Left ventricle myocardium inferior (tissue), 1 donor: ENCODE measurements at regions not wholly inside any gene's neighbourhood (a gene's known extent, or its start where the extent isn't known, plus 50 kb on each side); places are given as distances from the start of the nearest gene placed in this dataset.
A peak's percentile ranks its signal among the peaks of the same experiment; 100 is the strongest.

Experiments used
- DNase-seq: peaks from one replicate; pipeline ENCODE4 v3.0.0-alpha.2; 2020
- H3K27ac ChIP-seq: fragments of 200-600 bp; replicated peaks from 2 replicates; pipeline ENCODE4 v1.8.0; 2021
- H3K27me3 ChIP-seq: fragments of 200-600 bp; 2 replicates; pipeline ENCODE4 v1.8.0; 2021; ENCODE audit warnings: low read depth
- H3K36me3 ChIP-seq: fragments of 200-600 bp; 2 replicates; pipeline ENCODE4 v1.8.0; 2021
- H3K4me1 ChIP-seq: fragments of 200-600 bp; 2 replicates; pipeline ENCODE4 v1.8.0; 2021
- H3K4me3 ChIP-seq: fragments of 200-600 bp; 2 replicates; pipeline ENCODE4 v1.8.0; 2021; ENCODE audit warnings: mild to moderate bottlenecking, moderate library complexity
- H3K9me3 ChIP-seq: fragments of 200-600 bp; replicated peaks from 2 replicates; pipeline ENCODE4 v1.8.0; 2021
- intact Hi-C: fragments of 100-400 bp; cut with micrococcal nuclease; formaldehyde crosslinking; loops from one replicate; pipeline ENCODE4 v1.11.0; 2022
- TF ChIP-seq, protein P1 (sequence below): fragments of 200-600 bp; IDR thresholded peaks from 2 replicates; pipeline ENCODE4 v1.8.0; 2021; ENCODE audit warnings: antibody characterized with exemption, mild to moderate bottlenecking, borderline replicate concordance
- donor health status: DM: no; HTN: yes; CAD: no; lungs with severe emphysema.

DNA sequence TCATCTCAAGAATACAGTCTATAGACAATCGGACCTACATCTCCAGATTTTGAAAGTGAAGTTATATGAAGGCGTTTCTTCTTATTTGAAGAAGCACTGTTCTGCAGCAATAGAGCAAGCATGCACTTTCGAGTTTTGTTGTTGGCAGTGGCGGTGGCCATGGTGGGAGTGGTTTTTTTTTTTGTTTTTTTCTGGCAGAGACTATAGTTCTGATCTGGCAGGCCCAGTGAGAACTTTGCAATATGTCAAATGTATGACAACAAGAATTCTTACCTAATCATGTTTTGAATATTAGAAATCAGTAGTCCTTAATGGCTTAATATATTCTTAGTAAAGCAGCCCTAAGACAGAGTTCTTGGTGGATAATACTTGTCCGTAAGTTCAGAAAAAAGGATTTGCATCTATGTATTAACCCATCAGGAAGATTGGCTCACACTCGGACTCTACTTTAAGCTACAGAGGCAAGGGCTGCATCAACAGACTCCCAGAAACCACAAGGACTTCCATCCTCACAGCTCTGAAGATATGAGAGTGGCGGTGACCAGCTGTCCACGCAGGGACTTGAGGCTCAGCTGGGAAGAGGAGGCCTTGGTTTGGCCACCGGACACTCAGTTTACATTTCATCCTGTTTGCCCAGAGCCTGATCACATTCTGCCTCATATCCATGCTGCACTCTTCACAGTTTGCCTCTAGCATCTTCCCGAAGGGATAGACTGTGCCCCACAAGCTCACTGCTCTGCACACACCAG is 124.1 kb upstream of the THBS1 start:
- DNase-seq, result no peak
- no peaks in the 10 kb centered on the region for H3K27me3 ChIP-seq
- H3K4me3 ChIP-seq, result no peak overlapping the region
- H3K27ac ChIP-seq, result no peak overlapping the region
- no peaks in the 10 kb centered on the region for H3K9me3 ChIP-seq
- intact Hi-C loops, result no loop called here
- TF ChIP-seq, protein P1, sequence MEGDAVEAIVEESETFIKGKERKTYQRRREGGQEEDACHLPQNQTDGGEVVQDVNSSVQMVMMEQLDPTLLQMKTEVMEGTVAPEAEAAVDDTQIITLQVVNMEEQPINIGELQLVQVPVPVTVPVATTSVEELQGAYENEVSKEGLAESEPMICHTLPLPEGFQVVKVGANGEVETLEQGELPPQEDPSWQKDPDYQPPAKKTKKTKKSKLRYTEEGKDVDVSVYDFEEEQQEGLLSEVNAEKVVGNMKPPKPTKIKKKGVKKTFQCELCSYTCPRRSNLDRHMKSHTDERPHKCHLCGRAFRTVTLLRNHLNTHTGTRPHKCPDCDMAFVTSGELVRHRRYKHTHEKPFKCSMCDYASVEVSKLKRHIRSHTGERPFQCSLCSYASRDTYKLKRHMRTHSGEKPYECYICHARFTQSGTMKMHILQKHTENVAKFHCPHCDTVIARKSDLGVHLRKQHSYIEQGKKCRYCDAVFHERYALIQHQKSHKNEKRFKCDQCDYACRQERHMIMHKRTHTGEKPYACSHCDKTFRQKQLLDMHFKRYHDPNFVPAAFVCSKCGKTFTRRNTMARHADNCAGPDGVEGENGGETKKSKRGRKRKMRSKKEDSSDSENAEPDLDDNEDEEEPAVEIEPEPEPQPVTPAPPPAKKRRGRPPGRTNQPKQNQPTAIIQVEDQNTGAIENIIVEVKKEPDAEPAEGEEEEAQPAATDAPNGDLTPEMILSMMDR, result no peak
- H3K36me3 ChIP-seq, result no peaks in the 10 kb centered on the region
- peaks cover 31% of the 10 kb centered on the region for H3K4me1 ChIP-seq

DNA sequence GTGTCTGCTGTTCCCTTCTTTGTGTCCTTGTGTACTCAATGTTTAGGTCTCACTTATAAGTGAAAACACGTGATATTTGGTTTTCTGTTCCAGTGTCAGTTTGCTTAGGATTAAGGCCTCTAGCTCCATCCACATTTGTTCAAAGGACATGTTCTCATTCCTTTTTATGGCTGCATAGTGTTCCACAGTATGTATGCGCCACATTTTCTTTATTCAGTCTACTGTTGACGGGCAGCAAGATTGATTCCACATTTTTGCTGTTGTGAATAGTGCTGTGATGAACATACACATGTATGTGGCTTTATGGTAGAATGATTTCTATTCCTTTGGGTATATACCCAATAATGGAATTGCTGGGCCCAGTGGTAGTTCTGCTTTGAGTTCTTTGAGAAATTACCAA is 122.7 kb upstream of the THBS1 start:
- Histone ChIP-seq H3K4me1 (peaks cover 42% of the 10 kb centered on the region), H3K4me3 (no peak overlapping the region), H3K27ac (no peak overlapping the region), H3K27me3 (no peaks in the 10 kb centered on the region), H3K36me3 (no peaks in the 10 kb centered on the region), H3K9me3 (no peaks in the 10 kb centered on the region)
- TF ChIP-seq, protein P1, result no peak
- intact Hi-C loops, result no loop called here
- no peak for DNase-seq

DNA sequence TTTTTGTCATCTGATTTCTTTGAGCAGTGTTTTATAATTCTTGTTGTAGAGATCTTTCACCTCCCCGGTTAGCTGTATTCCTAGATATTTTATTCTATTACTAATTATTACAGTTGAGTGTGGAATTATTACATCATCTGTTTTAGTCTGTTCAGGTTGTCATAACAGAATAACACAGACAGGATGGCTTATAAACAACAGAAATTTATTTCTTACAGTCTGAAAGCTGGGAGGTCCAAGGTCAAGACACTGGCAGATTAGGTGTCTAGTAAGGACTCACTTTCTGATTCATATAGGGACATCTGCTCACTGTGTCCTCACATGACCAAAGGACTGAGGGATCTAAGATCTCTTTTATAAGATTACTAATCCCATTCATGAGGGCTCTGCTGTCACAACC is 121.3 kb upstream of the THBS1 start:
- no peak overlapping the region for H3K4me3 ChIP-seq
- no peaks in the 10 kb centered on the region for H3K27me3 ChIP-seq
- H3K27ac ChIP-seq, result no peak overlapping the region
- intact Hi-C loops, result no loop called here
- H3K4me1 ChIP-seq, result peaks cover 35% of the 10 kb centered on the region
- TF ChIP-seq, protein P1, result no peak
- no peak for DNase-seq
- no peaks in the 10 kb centered on the region for H3K36me3 ChIP-seq
- H3K9me3 ChIP-seq, result no peaks in the 10 kb centered on the region

DNA sequence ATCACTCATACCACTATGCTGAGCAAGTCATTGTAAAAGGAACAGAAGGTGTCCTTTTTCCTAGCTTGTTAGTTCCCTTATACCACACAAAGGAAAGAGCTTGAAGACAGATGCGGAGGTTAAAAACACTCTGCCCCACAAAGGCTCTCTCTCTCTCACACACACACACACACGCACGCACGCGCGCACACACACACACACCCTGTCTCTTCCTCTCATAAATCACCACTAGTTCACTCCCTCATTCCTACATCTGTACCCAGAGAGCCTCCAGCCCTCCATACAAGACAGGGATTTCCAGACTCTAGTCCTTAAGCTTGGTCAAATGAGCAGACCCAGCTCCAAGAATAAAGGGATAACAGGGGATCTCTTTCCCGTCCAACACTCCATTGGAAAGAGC is 120.1 kb upstream of the THBS1 start:
- Histone ChIP-seq H3K4me1 (peaks cover 31% of the 10 kb centered on the region), H3K36me3 (no peaks in the 10 kb centered on the region), H3K27ac (peak overlapping the region; percentile 62), H3K27me3 (no peaks in the 10 kb centered on the region), H3K4me3 (no peak overlapping the region), H3K9me3 (peaks cover 8% of the 10 kb centered on the region)
- intact Hi-C loops, result no loop called here
- no peak for DNase-seq
- TF ChIP-seq, protein P1, result no peak

DNA sequence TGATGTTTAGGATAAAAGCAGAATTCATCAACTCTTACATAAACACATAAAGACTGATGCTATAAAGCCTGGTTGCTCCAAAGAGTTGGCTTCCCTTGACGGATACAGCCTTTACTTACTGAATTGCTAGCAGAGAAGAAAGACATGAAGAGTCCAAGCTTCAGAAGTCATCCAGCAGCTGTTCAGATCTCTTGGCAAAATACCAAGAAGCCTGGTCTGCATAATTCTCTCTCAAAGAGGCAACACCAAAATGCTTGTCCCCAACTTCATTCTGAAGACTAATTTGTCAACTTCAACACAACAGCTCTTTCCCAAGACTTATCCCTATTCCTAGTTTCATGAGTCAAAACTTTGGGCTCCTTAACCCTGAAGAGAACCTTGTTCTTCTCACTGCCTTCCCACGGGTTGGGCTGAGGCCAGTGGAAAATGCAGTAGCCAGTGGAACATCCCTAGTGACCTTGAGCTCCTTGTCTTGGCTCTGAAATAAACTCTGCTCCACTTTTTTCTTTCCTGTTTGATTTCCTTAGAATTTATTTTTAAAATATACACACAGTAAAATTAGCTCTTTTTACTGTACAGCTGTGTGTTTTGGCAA is 119.2 kb upstream of the THBS1 start:
- intact Hi-C loops, result no loop called here

More for the DNA sequence above, 119.2 kb upstream of the THBS1 start:
- peak; percentile 69 for DNase-seq
- H3K4me3 ChIP-seq, result no peak overlapping the region
- H3K9me3 ChIP-seq, result peaks cover 8% of the 10 kb centered on the region
- TF ChIP-seq, protein P1, result no peak
- H3K27ac ChIP-seq, result peak overlapping the region; percentile 62
- H3K27me3 ChIP-seq, result no peaks in the 10 kb centered on the region
- H3K36me3 ChIP-seq, result no peaks in the 10 kb centered on the region
- H3K4me1 ChIP-seq, result peaks cover 31% of the 10 kb centered on the region
